Stimulated activated CD4-positive, alpha-beta T cell treated with anti-CD3 and anti-CD28 coated beads, Interleukin-4, amount 100 ng/mL, for 24 hours (primary cell): ENCODE measurements at regions not wholly inside any gene's neighbourhood (a gene's known extent, or its start where the extent isn't known, plus 50 kb on each side); places are given as distances from the start of the nearest gene placed in this dataset.
"Not testable (repeated sequence)": the region's sequence is repeated elsewhere in the genome, so short reads cannot be mapped to it uniquely, and the experiment has no call there.

ENCODE experiments used
- DNase-seq: peaks from one replicate; pipeline ENCODE4 v3.0.0-alpha.2; 2020

GRCh38 chr7:131774419-131775220 is 218.2 kb upstream of the PODXL start:
- no peak for DNase-seq

GRCh38 chr7:131773413-131773812 is 217.0 kb upstream of the PODXL start:
- DNase-seq: no peak

- DNase-seq: no peak
Measured at GRCh38 chr7:131769241-131769640, 212.8 kb upstream of the PODXL start.

GRCh38 chr7:131767591-131767990 is 211.2 kb upstream of the PODXL start:
- no peak for DNase-seq

- DNase-seq: no peak
Measured at GRCh38 chr7:131765575-131765974, 209.1 kb upstream of the PODXL start.

- DNase-seq: no peak
Measured at GRCh38 chr7:131764143-131764775, 207.8 kb upstream of the PODXL start.

GRCh38 chr7:131762753-131763152 is 206.3 kb upstream of the PODXL start:
- DNase-seq: no peak

GRCh38 chr7:131755801-131756200 is 199.4 kb upstream of the PODXL start:
- DNase-seq: not testable (repeated sequence)

GRCh38 chr7:131753620-131754222 is 197.3 kb upstream of the PODXL start:
- no peak for DNase-seq

GRCh38 chr7:131747658-131748232 is 191.3 kb upstream of the PODXL start:
- DNase-seq: no peak

GRCh38 chr7:131745390-131746248 is 189.2 kb upstream of the PODXL start:
- DNase-seq: no peak

GRCh38 chr7:131741446-131741845 is 185.0 kb upstream of the PODXL start:
- DNase-seq: no peak

GRCh38 chr7:131737746-131738465 is 181.5 kb upstream of the PODXL start:
- DNase-seq: no peak

GRCh38 chr7:131735101-131735500 is 178.7 kb upstream of the PODXL start:
- DNase-seq: no peak

- DNase-seq: no peak
Measured at GRCh38 chr7:131733604-131734003, 177.2 kb upstream of the PODXL start.

GRCh38 chr7:131727189-131727588 is 170.8 kb upstream of the PODXL start:
- no peak for DNase-seq

GRCh38 chr7:131726686-131727085 is 170.3 kb upstream of the PODXL start:
- DNase-seq: no peak

GRCh38 chr7:131726031-131726430 is 169.6 kb upstream of the PODXL start:
- DNase-seq: no peak

- no peak for DNase-seq
Measured at GRCh38 chr7:131724776-131725345, 168.4 kb upstream of the PODXL start.

- DNase-seq: no peak
Measured at GRCh38 chr7:131723926-131724325, 167.5 kb upstream of the PODXL start.

GRCh38 chr7:131722371-131722770 is 165.9 kb upstream of the PODXL start:
- no peak for DNase-seq

GRCh38 chr7:131721660-131722059 is 165.2 kb upstream of the PODXL start:
- no peak for DNase-seq
